ENCODE measurements at regions not wholly inside any gene's neighbourhood (a gene's known extent, or its start where the extent isn't known, plus 50 kb on each side); places are given as distances from the start of the nearest gene placed in this dataset.

- TF ChIP-seq CTCF (IDR thresholded peaks at IDR 0.05) (no peak), EZH2 (IDR thresholded peaks at IDR 0.05; ENCODE audit: borderline replicate concordance, insufficient read depth, low read depth, low read length, poor library complexity, severe bottlenecking) (no peak)
These were observed 340.7 kb upstream of the HTR2A start for GRCh38 chr13:47237571-47237970.

Data from B cell (primary cell).